Astrocyte (in vitro differentiated cells and primary cell): ENCODE measurements at regions not wholly inside any gene's neighbourhood (a gene's known extent, or its start where the extent isn't known, plus 50 kb on each side); places are given as distances from the start of the nearest gene placed in this dataset.

ENCODE experiments used
- CTCF ChIP-seq: IDR thresholded peaks from 2 replicates; pipeline ENCODE4 v1.5.1; 2011; ENCODE audit warnings: low read depth, mild to moderate bottlenecking, inconsistent platforms, low read length, moderate library complexity; ENCODE audit not compliant: insufficient read depth
- EZH2 ChIP-seq: IDR thresholded peaks from 2 replicates; pipeline ENCODE4 v1.6.1; 2012; ENCODE audit warnings: mild to moderate bottlenecking, low read length, inconsistent platforms; ENCODE audit not compliant: insufficient read depth

GRCh38 chr2:7649461-7650228 lies 732.4 kb downstream of the RNF144A start:
- TF ChIP-seq EZH2: no peak
- TF ChIP-seq CTCF: no peak
